ENCODE measurements at regions not wholly inside any gene's neighbourhood (a gene's known extent, or its start where the extent isn't known, plus 50 kb on each side); places are given as distances from the start of the nearest gene placed in this dataset.

DNA sequence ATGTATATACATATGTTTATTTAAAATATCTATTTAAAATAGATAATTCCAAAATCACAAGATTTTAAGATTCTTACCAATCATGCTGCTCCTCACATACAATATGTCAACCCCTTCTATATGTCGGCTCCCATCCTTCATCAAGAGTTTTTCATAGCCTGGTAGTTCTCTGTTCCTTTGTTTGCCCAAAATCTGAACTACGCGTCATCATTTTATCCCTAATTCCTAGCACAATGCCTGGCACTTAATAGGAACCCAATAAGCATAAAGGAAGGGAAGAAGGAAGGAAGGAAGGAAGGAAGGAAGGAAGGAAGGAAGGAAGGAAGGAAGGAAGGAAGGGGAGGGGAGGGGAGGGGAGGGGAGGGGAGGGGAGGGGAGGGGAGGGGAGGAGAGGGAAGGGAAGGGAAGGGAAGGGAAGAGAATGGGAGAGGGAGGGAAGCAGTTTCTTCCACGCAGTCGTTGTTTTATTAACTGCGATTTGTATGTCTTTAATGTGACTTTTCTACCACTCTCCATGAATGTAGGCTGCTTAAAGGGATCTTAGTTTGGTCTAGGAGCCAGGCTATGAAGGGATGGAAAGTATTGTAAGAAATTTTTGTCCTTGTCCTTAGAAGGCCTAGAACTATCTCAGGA, 83.3 kb upstream of the PCGF5 start:
- no peak for DNase-seq (ENCODE audit: low spot score)

DNA sequence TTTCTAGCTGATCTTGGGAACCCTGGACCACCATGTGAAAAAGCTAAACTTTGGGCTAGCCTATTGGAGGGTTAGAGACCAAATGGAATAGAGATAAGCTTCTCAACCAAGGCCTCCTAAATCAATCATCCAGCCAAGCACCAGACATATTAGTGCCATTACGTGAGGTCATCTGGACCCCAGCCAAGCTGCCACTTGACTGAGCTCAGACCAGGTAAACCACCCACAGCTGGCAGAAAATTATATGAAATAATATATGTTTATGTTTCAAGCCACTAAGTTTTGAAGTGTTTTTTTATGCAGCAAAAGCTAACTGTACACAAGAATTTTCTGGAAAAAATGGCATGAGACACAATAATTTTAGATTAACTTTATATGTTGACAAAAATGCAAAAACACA, 82.6 kb upstream of the PCGF5 start:
- DNase-seq (ENCODE audit: low spot score): no peak

GRCh38 chr10:91140995-91141549, 79.4 kb upstream of the PCGF5 start:
- no peak for DNase-seq (ENCODE audit: low spot score)

- DNase-seq (ENCODE audit: low spot score): peak; percentile 24
Observed at GRCh38 chr10:91144961-91145360, 75.5 kb upstream of the PCGF5 start.

DNA sequence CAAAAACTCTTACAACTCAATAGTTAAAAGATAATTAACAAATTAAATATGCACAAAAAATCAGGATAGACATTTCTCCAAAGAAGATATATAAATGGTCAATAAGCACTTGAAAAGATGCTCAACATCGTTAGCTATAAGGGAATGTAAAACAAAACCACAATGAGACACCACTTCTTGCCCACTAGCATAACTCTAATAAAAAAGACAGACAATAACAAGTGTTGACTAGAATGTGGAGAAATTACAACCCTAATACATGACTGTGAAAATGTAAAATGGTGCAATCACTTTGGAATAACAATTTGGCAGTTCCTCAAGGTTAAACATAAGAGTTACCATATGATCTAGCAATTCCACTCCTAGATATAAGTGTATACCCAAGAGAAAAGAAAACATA, 74.3 kb upstream of the PCGF5 start:
- DNase-seq (ENCODE audit: low spot score): no peak

GRCh38 chr10:91149550-91149949, 70.9 kb upstream of the PCGF5 start:
- no peak for DNase-seq (ENCODE audit: low spot score)

GRCh38 chr10:91150631-91151030, 69.8 kb upstream of the PCGF5 start:
- DNase-seq (ENCODE audit: low spot score): no peak

DNA sequence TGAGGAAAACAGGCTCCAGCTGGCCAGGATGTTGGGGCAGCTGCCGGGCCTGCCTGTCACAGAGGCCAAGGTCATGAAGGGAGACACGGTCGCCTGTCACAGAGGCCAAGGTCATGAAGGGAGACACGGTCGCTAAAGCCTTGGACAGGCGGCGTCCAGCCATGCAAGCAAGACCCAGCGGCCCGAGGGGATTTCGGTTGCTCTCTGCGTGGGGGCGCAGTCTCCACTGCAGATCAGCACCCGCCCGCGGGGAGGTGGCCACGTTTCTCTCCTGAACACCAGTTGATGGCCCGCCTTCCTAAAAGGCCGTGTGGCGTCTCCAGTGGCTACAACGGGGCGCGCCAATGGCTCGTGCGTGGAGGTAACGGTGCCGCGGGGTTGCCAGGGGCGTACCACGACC, 67.0 kb upstream of the PCGF5 start:
- no peak for DNase-seq (ENCODE audit: low spot score)

DNA sequence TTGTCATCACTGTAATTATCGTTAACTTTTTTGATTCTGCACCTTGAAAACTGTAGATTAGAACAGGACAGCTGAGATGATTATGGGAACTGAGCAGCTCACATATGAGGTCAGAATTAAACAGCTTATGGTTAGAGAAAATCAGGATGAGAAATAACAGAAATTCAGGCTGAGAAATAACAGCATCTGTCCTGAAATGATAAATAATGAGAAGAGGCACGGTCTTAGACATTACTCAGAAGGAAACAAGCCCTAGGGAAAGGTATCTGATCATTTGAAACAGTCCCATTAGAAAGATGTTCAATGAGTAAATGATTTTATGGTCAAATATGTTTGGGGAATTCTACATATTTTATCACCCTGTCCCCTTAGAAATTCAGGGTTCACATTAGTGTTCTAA, 65.6 kb upstream of the PCGF5 start:
- no peak for DNase-seq (ENCODE audit: low spot score)

DNA sequence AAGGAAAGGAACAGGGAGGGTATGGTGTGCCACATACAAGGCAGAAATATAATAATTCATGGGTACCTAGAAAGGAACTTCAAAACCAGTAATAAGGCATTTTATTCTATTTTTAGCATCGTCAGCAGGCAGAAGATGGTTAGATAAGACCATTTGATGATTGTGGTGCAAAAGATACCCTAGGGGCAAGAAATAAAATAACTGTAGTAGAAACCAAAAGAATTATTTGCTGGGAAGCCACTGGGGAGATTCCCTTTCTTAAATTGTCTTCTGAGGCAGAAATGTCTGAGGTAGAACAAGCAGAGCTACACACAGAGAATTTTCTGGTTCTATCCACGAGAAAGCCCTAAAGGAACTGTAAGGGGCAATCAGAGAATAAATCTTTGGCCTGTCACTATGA, 64.3 kb upstream of the PCGF5 start:
- no peak for DNase-seq (ENCODE audit: low spot score)

DNA sequence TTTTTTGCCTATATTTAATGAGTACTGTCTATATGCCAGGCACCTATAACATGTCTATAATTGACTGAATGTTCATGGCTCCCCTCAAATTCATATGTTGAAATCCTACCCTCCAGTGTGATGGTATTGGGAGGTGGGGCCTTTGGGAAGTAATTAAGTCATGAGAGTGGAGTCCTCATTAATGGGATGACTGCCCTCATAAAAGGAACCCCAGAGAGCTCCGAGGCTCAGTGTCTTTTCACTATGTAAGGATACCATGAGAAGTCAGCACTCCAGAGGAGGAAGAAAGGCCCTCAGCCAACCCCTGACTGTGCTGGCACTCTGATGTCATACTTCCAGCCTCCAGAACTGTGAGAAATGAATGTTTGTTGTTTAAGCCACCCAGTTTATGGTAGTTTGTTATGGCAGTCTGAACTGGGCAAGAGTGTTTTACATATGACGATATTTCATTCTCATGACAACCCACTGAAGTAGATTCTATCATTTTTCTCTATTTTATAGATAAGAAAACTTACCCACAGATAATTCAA, 61.1 kb upstream of the PCGF5 start:
- DNase-seq (ENCODE audit: low spot score): no peak

DNA sequence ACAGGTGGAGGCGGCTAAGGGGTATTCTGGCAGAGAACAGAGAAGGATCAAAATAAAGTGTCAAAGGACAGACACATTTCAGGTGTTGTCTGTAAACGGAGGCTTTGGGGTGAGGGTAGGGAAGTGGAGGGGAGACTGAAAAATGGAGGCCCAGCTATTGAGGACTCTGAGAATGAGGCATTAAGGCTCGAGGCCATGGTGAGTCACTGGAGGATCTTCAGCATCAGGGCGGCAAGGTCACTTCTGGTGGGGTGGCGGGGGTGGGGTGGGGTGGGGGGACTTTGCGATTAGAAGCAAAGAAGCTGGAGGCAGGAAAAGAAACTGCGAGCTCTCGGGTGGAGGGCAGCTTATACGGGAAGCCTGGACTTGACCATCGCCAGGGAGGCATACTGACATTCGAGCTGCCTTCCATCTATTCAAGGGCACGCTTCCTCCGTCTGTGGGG, 58.4 kb upstream of the PCGF5 start:
- DNase-seq (ENCODE audit: low spot score): no peak

DNA sequence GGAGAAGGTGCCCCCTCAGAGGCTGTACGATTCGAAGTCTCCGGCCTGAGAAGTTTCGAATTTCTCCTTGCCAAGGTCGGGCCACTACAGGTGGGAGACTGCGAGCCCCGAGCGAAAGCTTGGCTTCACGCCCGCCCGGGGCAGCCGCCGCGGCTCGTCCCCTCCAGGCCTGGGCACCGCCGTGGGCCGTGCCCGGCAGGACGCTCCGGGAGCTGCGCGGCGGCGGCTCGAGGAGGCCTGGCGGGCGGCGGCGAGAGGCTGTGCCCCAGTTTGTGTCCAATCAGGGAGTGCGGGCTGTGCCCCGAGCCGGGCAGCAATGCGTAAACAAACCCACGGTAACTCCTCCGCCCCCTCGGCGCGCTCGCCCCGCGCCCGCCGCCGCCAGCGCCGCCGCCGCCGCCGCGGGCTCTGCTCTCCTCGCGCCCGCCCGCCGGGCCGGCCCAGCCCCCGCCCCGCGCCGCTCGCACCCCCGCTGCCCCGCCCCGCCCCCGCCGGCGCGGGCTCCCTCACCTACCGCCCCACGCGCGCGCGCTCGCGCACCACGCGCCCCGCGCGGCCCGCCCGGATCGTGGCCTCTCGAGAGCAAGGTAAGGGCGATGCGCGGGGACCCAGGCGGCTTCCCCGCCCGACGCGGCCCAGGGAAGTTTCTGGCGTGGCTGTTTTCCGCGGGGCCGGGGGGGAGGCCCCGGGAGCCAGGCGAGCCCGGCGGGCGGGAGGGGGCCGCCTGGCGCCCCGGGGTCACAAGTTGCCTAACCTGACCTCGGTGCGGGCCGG, 57.8 kb upstream of the PCGF5 start:
- peak; percentile 90 for DNase-seq (ENCODE audit: low spot score)

DNA sequence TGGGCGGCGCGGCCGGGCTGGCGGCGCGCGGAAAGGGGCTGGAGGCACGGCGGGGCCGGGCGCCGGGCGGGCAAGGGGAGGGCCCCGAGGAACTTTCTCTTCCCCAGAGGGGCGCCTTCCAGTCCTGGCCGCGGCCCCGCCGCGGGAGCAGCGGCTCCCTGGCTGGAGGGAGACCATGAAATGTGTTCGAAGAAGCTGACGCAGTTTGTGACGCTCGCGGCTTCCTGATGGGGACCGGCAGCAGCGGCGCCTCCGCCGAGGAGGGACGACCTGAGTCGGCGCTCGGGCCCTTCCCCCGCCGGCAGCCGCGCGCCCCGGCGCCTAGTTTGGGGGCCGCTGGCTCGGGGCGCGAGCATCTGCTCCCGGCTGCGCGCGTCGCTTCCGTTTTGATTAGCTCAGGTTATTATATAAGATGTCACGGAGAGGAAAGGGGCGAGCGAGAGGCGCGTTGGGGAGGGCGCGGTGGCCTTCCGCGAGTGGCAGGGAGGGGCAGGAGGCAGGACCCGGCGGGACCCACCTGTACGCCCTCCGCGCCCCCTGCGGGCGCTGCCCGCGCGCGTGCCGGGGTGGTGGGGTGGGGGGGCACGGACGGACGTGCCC, 57.1 kb upstream of the PCGF5 start:
- peak; percentile 75 for DNase-seq (ENCODE audit: low spot score)

DNA sequence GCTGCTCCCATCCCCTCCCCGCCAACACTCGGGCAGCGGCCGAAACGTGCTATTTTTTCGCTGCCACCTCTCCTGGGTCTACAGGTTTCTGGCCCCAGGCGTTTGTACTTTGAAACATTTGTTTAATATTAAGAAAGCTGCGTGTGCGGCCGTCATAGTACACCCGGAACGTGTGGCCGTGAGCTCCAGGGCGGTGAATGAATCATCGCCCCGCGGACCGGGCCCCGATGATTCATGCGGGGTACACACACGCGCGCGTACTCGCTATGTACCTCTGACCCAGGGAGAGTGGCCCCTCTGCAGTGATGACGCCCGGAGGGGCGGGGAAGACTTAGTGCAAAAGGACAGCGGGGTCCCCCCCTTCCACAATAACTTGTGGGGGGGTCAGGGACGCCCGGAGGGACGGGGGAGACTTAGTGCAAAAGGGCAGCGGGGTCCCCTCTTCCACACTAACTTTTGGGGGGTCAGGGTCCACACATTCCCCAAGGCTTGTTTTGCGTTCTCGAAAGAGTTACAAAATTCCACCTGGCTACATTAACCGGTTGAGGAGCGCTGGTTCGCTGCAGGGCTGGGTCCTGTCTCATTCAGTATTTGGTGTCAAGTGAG, 56.5 kb upstream of the PCGF5 start:
- peak; percentile 90 for DNase-seq (ENCODE audit: low spot score)

- no peak for DNase-seq (ENCODE audit: low spot score)
Observed at GRCh38 chr10:91164520-91165065, 55.9 kb upstream of the PCGF5 start.

DNA sequence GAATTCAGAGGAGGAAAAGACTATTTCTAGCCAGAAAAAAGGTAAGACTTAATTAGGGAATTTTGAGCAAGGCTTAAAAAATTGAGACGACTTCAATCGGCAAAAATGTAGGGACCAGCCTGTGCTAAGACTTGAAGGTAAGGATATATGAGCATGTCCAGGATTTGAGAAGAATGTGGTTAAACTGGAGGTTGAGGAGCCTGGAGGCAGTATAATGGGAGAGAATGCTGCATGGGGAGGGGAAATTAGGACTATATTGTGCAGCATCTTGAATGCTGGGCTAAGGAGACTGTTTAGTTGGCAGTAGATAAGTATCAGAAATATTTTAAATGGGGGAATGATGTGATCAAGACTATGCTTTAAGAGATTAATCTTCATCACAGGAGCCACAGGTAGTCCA, 53.1 kb upstream of the PCGF5 start:
- DNase-seq (ENCODE audit: low spot score): no peak

DNA sequence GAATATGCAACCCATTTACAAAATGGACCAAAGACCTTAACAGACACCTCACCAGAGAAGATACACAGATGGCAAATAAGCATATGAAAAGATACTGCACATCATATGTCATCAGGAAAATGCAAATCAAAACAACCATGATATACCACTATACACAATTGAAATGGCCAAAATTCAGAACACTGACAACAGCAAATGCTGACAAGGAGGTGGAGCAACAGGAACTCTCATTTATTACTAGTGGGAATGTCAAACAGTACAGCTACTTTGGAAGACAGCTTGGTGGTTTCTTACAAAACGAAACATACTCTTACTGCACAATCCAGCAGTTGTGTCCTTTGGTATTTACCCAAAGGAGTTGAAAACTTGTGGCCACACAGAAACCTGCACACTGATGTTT, 50.0 kb upstream of the PCGF5 start:
- no peak for DNase-seq (ENCODE audit: low spot score)

All from GM03348 (cell line).